ENCODE measurements at regions not wholly inside any gene's neighbourhood (a gene's known extent, or its start where the extent isn't known, plus 50 kb on each side); places are given as distances from the start of the nearest gene placed in this dataset.
A peak's percentile ranks its signal among the peaks of the same experiment; 100 is the strongest.

DNA sequence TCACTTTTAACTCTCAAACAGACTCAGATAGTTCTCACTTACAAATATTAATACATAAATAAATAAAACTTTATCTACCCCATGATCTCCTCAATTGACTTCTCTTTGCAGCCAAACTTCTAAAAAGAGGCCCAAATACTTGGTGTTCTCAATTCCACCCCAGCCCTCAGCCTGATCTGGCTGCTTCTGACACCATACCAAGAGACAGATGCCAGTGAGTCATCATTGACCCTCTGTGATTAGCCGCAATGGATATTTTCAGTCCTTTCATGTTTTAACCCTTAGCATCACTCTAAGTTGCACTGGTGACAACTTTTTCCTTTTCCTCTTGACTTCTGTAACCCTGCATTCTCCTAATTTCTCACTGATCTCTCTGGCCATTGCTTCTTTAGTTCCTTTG is 184.1 kb upstream of the ARHGAP20 start:
- no peak for TF ChIP-seq CTCF (IDR thresholded peaks at IDR 0.05; ENCODE audit: low read length, missing control alignments)
- DNase-seq (ENCODE audit: low read depth): peak; percentile 61
- no peak overlapping the region for H3K4me3 ChIP-seq (replicated peaks; ENCODE audit: low read depth, low read length)

DNA sequence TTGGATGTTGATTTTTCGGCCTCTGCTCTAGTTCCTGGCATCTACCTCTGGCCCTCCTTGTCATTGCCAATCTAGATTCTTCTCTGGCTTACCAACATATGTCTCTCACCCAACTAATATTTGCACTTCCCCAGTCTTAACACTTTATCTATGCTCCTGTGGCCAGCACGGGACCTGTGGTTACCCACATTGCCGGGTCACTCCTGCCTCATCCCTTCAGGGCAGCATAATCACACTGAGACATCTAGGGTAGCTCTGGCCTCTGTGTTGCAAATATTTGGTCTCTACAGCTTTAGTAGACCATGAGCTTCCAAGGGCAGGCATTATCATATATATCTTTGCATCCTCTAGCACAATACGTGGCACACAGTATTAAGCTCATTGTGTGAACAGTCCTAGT is 182.0 kb upstream of the ARHGAP20 start:
- no peak for DNase-seq (ENCODE audit: low read depth)
- no peak overlapping the region for H3K4me3 ChIP-seq (replicated peaks; ENCODE audit: low read depth, low read length)
- no peak for TF ChIP-seq CTCF (IDR thresholded peaks at IDR 0.05; ENCODE audit: low read length, missing control alignments)

GRCh38 chr11:110892741-110893285 is 180.6 kb upstream of the ARHGAP20 start:
- no peak for TF ChIP-seq CTCF (IDR thresholded peaks at IDR 0.05; ENCODE audit: low read length, missing control alignments)
- H3K4me3 ChIP-seq (replicated peaks; ENCODE audit: low read depth, low read length): no peak overlapping the region
- DNase-seq (ENCODE audit: low read depth): no peak

- peak; percentile 56 for DNase-seq (ENCODE audit: low read depth)
- no peak overlapping the region for H3K4me3 ChIP-seq (replicated peaks; ENCODE audit: low read depth, low read length)
- no peak for TF ChIP-seq CTCF (IDR thresholded peaks at IDR 0.05; ENCODE audit: low read length, missing control alignments)
Measured at GRCh38 chr11:110891411-110891810, 179.2 kb upstream of the ARHGAP20 start.

DNA sequence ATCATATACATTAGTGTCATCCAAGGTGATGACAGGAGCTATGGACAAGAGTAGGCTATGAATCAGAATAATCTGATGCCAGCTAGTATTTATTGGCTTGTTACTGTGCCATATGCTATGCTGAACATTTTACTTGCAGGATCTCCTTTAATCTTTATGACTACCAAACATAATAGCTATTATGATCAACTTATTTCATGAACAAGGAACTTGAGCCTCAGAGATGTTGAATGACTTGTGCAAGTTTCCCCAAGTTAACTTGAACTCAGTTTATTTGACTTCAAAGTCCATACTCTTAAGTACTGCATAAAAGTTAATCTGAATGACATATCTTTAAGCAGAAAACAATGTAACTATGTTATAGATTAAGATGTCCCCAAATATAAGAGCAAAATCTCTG is 178.8 kb upstream of the ARHGAP20 start:
- DNase-seq (ENCODE audit: low read depth): no peak
- no peak for TF ChIP-seq CTCF (IDR thresholded peaks at IDR 0.05; ENCODE audit: low read length, missing control alignments)
- H3K4me3 ChIP-seq (replicated peaks; ENCODE audit: low read depth, low read length): no peak overlapping the region

DNA sequence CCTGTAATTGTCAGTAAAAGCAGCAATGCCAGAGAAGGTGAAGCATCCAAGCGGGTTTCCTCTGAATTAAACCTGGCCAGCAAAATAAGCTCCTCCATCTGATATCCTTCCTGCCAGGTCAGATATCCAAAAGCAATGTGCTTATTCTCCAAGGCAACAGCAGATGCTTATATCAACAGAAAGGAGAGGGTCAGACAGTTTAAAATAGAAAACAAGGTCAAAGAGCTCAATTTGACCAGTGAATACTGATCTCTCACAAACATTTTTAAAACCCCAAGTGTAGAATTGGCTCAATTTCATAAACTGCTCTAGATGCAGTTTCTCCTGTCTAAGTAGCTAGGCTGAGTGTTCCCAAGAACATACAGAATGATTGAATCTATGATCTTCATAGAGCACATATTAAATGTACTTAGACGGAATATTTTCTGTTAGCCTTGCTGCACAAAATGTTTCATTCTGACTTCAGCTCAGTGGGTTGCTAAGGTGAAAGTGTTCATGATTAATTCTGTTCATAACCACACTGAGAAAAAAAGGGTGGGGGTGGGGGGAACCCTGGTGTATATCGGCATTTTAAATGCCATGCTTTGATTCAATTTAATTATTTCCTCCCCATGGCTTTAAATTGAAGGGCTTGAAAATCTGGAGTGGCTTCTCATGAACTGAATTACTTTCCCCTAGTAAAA is 174.2 kb upstream of the ARHGAP20 start:
- TF ChIP-seq CTCF (IDR thresholded peaks at IDR 0.05; ENCODE audit: low read length, missing control alignments): no peak
- no peak for DNase-seq (ENCODE audit: low read depth)
- no peak overlapping the region for H3K4me3 ChIP-seq (replicated peaks; ENCODE audit: low read depth, low read length)

DNA sequence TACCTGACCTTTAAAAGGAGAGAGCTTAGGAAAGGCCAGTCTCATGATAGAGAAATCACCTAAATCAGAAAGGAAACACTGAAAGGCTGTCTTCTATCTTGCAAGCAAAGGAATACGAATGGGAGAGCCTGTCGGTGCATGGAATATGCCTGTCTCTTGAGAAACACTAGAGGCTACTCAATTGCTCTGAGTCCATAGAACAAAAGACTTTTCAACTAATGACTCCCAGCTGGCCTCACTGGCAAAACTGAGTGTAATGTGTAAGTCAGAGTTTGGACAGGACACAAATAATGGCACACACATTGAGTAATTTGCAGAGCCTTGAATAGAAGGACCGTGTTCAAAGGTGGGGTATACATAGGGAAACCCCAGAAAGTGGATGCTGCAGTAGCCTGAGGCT is 171.0 kb upstream of the ARHGAP20 start:
- no peak for TF ChIP-seq CTCF (IDR thresholded peaks at IDR 0.05; ENCODE audit: low read length, missing control alignments)
- peak; percentile 48 for DNase-seq (ENCODE audit: low read depth)
- H3K4me3 ChIP-seq (replicated peaks; ENCODE audit: low read depth, low read length): no peak overlapping the region

Data from fibroblast of pulmonary artery (primary cell).